DMS79 (cell line): ENCODE measurements at regions not wholly inside any gene's neighbourhood (a gene's known extent, or its start where the extent isn't known, plus 50 kb on each side); places are given as distances from the start of the nearest gene placed in this dataset.

Source experiments
- DNase-seq: peaks from one replicate; lab custom pipeline; 2025; lab: John Stamatoyannopoulos, UW

DNA sequence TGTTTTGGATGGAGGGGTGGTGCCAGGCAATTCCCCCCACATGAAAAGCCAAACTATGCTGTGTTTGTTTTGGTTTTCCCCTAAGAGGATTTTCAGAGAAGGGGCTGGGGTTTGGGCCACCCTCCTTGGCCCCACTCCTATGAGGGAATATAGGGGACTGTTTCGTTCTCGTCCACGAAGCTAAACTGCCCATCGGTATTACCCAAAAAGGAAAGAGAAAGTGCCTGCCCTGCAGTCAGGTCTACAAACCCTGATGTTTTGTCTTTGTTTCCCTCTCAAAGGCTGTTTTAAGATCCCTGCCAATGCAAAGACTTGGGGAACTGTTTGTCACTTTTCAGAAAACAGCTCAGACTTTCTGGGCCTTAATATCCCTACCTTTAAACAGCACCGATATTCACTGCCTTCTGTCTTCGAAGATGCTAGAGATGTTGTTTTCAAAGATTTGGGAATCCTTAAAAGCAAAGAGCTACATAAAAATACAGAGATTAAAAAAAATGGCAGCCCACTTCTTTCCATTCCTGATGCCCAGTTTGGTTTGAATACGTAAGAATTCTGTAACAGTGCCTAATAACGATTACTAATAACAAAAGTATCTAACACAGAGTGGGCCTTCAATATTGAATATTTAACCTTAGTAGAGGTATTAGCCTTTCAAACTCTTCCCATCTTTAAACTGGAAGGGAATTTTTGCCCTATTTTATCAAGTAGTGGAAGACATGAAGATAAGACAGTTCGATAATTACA lies 518.4 kb downstream of the MED13L start:
- DNase-seq, result peak; percentile 75

GRCh38 chr12:115758183-115758582 lies 519.3 kb downstream of the MED13L start:
- no peak for DNase-seq

- no peak for DNase-seq
Observed at GRCh38 chr12:115756804-115757203, 520.7 kb downstream of the MED13L start.

GRCh38 chr12:115756271-115756670 lies 521.2 kb downstream of the MED13L start:
- peak; percentile 73 for DNase-seq

DNA sequence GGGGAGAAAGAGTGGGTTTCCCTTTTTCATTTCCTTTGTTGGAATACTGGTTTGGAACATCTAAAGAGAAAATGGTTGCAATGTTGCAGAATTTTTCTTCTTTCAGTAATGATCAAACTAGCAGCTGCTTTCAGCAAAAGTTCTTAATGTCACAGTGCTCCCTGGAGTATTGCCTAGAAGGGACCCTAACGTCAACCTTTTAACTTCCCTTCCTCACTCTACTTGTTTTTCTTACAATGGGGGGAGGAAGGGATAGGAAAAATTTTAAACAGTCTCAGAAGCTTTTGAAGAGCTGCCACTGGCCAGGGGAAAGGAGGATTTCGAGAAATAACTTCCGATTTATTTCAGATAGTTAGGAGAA lies 521.8 kb downstream of the MED13L start:
- DNase-seq, result peak; percentile 52

- peak; percentile 29 for DNase-seq
Observed at GRCh38 chr12:115755061-115755724, 522.3 kb downstream of the MED13L start.

DNA sequence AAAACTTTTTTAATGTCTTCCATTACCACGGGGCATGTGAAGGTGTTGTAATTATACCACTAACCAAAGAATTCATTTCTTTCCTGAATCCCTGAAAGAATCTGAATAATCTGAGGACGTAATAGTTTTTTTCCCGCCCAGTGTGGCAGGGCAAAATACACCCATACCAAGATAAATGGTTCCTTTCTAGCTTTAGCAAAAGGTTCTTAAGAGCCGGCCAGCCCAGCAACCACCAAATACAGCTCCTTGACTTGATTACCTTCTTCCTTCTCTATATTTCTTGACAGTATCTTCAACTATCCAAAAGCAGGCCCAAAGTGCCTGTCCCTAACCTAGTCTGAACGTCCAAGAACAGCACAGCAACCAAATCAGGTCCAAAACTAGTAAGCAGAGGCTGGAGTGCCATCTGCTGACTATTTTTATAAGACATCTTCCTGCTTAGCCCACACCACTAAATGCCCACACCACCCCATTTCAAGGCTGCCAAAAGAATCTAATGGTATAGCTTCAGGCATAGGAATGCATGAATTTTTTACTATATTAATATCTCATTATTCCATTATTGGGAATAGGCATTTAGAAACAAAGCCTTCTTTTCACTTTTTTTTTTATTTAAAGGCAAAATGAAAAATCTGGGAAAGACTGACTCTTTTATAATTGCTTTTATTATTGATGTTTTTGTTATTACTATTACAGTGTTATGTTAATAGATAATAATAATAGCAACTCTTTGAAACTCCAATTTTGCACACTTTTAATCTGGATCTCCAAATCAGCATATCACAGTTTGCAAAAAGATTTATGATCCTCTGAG lies 524.4 kb downstream of the MED13L start:
- peak; percentile 89 for DNase-seq

GRCh38 chr12:115752156-115752555 lies 525.3 kb downstream of the MED13L start:
- peak; percentile 38 for DNase-seq

DNA sequence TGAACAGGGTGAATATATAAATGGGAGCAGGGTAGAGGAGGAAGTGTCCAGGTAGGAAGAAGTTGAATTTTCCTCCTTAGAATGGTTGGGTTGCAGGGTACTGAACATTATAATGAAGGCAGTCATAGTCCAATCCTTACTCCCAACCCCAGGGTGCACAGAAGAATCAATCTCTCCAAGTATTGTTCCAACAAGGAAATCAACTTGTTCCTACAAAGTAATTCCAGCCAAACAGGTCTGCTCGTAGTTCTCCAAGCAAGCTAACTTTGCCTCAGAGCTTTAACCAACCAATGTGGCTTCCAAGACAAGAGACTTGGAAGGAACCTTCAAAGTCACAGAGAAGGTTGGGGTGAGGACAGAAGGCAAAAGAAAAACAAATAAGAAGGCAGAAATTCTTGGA lies 527.2 kb downstream of the MED13L start:
- DNase-seq, result no peak

DNA sequence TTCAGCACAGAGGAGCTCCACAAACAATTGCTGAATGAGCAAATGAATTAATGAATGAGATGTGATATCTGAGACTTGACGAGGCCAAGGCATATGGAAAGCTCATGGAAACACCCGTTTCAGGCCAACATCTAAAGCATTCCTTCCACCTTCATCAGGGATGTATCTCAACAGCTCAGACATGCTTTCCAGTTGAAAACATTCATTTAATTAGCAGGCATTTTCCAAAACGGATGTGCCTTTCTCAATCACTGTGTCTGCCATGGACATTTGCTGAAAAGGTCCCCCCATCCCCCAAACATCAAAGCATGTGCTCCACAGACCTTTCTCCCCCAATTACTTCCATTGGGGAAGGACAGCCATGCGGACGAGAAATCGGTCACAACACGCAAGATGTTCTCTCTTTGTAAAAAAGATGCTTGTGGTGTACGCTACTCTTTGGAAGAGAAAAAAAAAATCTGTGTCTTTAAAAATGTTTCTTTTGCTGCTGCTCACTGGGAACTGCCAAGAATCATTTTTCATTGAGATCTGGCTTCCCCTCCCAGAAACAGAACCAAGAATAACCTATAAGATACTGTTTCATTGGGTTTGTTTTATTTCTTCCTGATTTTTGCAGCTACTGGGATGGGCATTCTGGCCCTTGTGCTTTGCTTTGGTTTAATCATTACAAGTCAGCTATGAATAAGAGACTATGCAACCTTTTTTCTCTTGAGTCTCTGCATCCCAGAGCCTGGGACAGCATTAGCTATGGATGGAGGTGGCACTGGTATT lies 528.2 kb downstream of the MED13L start:
- DNase-seq, result no peak

DNA sequence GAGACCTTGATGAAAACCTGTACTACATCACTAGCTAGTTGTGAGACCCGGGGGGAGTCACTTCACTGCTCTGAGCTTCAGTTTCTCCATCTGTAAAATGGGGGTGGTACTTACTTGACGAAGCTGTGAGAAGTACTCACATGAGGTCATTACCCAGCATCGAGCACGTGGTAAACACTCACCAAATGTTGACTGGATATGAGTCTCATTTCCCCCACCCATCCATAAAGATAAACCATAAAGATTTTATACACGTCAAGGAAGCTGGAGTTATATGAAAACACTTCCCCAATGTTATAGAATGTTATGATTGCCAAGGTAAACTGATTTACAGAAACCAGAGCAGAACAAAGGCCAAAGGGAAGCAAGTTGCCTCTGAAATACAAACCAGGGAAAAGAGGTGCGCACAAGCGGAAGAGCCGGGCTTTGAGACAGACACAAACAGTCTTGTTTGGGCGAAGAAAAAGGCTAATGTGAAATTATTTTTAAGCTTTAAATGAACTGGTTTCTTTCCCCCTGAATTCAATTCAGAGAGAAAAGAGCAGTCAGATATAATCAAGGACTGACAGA lies 536.8 kb downstream of the MED13L start:
- DNase-seq, result no peak

- no peak for DNase-seq
Observed at GRCh38 chr12:115737895-115738294, 539.6 kb downstream of the MED13L start.

- no peak for DNase-seq
Observed at GRCh38 chr12:115736360-115736759, 541.1 kb downstream of the MED13L start.

DNA sequence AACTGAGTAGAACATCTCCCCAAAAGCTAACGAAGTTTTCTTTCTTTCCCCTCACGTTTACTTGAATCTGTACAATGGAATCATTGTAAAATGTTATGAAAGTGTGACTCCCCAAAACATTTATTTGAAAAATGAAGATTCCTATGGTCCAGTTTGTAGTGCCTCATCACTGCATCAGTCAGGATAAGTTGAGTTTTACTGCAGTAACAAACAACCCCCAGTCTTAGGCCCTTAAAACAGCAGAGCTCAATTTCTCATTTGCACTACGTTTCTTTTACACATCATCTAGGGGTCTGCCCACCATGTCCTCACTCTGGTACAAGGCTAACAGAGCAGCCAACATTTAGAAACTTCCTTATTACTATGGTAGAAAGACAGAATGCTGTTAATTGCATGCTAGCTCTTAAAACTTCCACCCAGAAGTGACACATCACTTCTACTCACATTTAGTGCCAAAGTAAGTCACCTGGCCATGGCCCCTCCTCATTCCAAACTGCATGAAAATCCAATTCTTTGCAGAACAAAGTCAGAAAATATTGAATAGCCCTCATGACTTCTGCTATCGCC lies 546.4 kb downstream of the MED13L start:
- DNase-seq, result no peak

GRCh38 chr12:115726691-115727090 lies 550.8 kb downstream of the MED13L start:
- DNase-seq, result no peak

- no peak for DNase-seq
Observed at GRCh38 chr12:115722181-115722580, 555.3 kb downstream of the MED13L start.

DNA sequence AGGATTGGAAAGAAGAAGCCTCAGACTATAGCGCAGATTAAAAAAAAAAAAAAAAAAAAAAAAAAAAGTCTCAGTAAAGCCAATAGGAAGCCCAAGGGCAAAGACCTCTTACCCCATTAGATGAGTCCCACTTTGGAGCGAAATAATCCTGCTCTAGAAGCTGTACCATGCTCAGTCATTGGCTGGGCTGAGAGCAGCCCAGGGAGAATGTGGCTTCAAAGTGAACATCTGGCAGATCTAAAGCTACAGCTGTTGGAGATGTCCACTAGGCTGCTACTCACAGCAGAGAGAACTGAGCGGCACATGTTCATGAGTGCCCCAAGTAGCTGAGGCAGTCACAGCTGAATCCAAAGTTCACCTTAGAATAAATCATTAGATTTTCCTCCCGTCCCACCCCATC lies 560.9 kb downstream of the MED13L start:
- DNase-seq, result no peak

GRCh38 chr12:115712676-115713075 lies 564.8 kb downstream of the MED13L start:
- no peak for DNase-seq

DNA sequence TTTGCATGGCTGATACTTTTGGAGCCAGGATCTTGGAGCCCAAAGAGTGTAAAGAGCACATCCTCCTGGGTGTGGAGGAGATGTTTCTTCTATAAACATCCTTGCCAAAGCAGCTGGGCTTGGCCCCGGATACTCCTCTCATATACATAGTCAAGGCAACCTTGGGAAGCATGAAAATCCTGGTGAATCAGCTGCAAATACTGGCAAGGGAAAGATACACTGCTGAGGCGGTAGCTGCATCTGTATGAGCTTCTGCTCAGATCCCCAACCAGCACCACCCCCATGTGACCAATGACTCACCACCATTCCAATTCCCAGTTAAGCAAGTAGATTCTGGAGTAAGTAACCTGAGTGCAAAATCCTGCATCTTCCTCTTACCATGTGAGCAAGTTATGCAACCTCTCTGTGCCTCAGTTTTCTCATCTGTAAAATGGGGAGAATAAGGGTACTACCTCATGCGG lies 567.4 kb downstream of the MED13L start:
- peak; percentile 88 for DNase-seq

- DNase-seq, result peak; percentile 88
Observed at GRCh38 chr12:115709540-115710011, 567.9 kb downstream of the MED13L start.

GRCh38 chr12:115708801-115709200 lies 568.7 kb downstream of the MED13L start:
- no peak for DNase-seq
